Fibroblast of villous mesenchyme (primary cell): ENCODE measurements at regions not wholly inside any gene's neighbourhood (a gene's known extent, or its start where the extent isn't known, plus 50 kb on each side); places are given as distances from the start of the nearest gene placed in this dataset.

Source experiments
- DNase-seq: peaks from one replicate; pipeline ENCODE4 v3.0.0-alpha.2; 2010; ENCODE audit warnings: low read depth
- H3K4me3 ChIP-seq: 2 replicates; pipeline ENCODE4 v1.5.1; 2011; ENCODE audit warnings: low read depth, mild to moderate bottlenecking, low read length
- CTCF ChIP-seq: IDR thresholded peaks from 2 replicates; pipeline ENCODE4 v1.5.1; 2012; ENCODE audit warnings: low read depth, mild to moderate bottlenecking, low read length; ENCODE audit not compliant: insufficient read depth

- TF ChIP-seq CTCF: no peak
- DNase-seq: no peak
- no peak overlapping the region for H3K4me3 ChIP-seq
Observed at GRCh38 chrX:40459571-40460158, 121.1 kb upstream of the ATP6AP2 start.

GRCh38 chrX:40457406-40457805 is 123.4 kb upstream of the ATP6AP2 start:
- TF ChIP-seq CTCF: no peak
- no peak for DNase-seq
- H3K4me3 ChIP-seq: no peak overlapping the region

- no peak for TF ChIP-seq CTCF
- no peak overlapping the region for H3K4me3 ChIP-seq
- DNase-seq: no peak
Observed at GRCh38 chrX:40452031-40452430, 128.7 kb upstream of the ATP6AP2 start.

GRCh38 chrX:40449956-40450706 is 130.6 kb upstream of the ATP6AP2 start:
- no peak for DNase-seq
- H3K4me3 ChIP-seq: no peak overlapping the region
- TF ChIP-seq CTCF: no peak

- H3K4me3 ChIP-seq: no peak overlapping the region
- no peak for TF ChIP-seq CTCF
- DNase-seq: no peak
Observed at GRCh38 chrX:40449396-40449795, 131.4 kb upstream of the ATP6AP2 start.

GRCh38 chrX:40448793-40449192 is 132.0 kb upstream of the ATP6AP2 start:
- no peak overlapping the region for H3K4me3 ChIP-seq
- DNase-seq: no peak
- no peak for TF ChIP-seq CTCF
